Loucy (cell line): ENCODE measurements at regions not wholly inside any gene's neighbourhood (a gene's known extent, or its start where the extent isn't known, plus 50 kb on each side); places are given as distances from the start of the nearest gene placed in this dataset.

Experiments
- H2AFZ ChIP-seq: fragments of 200-600 bp; sonication (generic); 2 replicates; pipeline ENCODE4 v1.6.0; 2016; ENCODE audit warnings: antibody characterized with exemption, mild to moderate bottlenecking, low read length, moderate library complexity
- H3F3A ChIP-seq: fragments of 200-600 bp; 2 replicates; pipeline ENCODE4 v1.6.0; 2016; ENCODE audit warnings: antibody characterized with exemption, low read depth, mild to moderate bottlenecking
- H3K27me3 ChIP-seq: fragments of 200-600 bp; sonication (generic); 2 replicates; pipeline ENCODE4 v1.6.1; 2014; ENCODE audit warnings: low read length, mild to moderate bottlenecking; ENCODE audit not compliant: insufficient read depth, poor library complexity, severe bottlenecking
- H3K36me3 ChIP-seq: fragments of 200-600 bp; sonication (generic); 2 replicates; pipeline ENCODE4 v1.6.1; 2016; ENCODE audit warnings: low read length; ENCODE audit not compliant: insufficient read depth
- H3K4me1 ChIP-seq: fragments of 200-600 bp; sonication (generic); 2 replicates; pipeline ENCODE4 v1.5.1; 2014; ENCODE audit warnings: low read length, mild to moderate bottlenecking; ENCODE audit not compliant: insufficient read depth, poor library complexity, severe bottlenecking
- H3K4me2 ChIP-seq: fragments of 200-600 bp; sonication (generic); 2 replicates; pipeline ENCODE4 v1.6.0; 2014; ENCODE audit warnings: antibody characterized with exemption, low read length, low read depth, mild to moderate bottlenecking; ENCODE audit not compliant: poor library complexity, severe bottlenecking
- H3K4me3 ChIP-seq: fragments of 200-600 bp; sonication (generic); 2 replicates; pipeline ENCODE4 v1.5.1; 2014; ENCODE audit warnings: low read length, mild to moderate bottlenecking, mixed read lengths; ENCODE audit not compliant: poor library complexity, severe bottlenecking
- H3K79me2 ChIP-seq: fragments of 200-600 bp; sonication (generic); 2 replicates; pipeline ENCODE4 v1.6.1; 2014; ENCODE audit warnings: low read length; ENCODE audit not compliant: insufficient read depth
- H3K9ac ChIP-seq: fragments of 200-600 bp; sonication (generic); 2 replicates; pipeline ENCODE4 v1.6.0; 2014; ENCODE audit warnings: mild to moderate bottlenecking, low read depth, low read length, moderate library complexity; ENCODE audit not compliant: poor library complexity, severe bottlenecking
- H3K9me2 ChIP-seq: fragments of 200-600 bp; sonication (generic); replicated peaks from 2 replicates; pipeline ENCODE4 v1.6.1; 2016; ENCODE audit warnings: low read depth, low read length, mixed read lengths
- H3K9me3 ChIP-seq: fragments of 200-600 bp; sonication (generic); 2 replicates; pipeline ENCODE4 v1.6.1; 2014; ENCODE audit warnings: mild to moderate bottlenecking, antibody characterized with exemption, low read length, low read depth; ENCODE audit not compliant: insufficient read depth
- H4K20me1 ChIP-seq: fragments of 200-600 bp; sonication (generic); 2 replicates; pipeline ENCODE4 v1.6.0; 2014; ENCODE audit warnings: antibody characterized with exemption, low read length, mild to moderate bottlenecking; ENCODE audit not compliant: insufficient read depth, poor library complexity, severe bottlenecking
- EZH2phosphoT487 ChIP-seq: fragments of 200-600 bp; IDR thresholded peaks from 2 replicates; pipeline ENCODE4 v1.6.1; 2018; ENCODE audit warnings: antibody characterized with exemption, mild to moderate bottlenecking, moderate library complexity, borderline replicate concordance
- TF ChIP-seq, protein P1 (sequence below): fragments of 200-600 bp; sonication (generic); conservative IDR thresholded peaks from 2 replicates; pipeline ENCODE4 v1.5.1; 2014; ENCODE audit warnings: mild to moderate bottlenecking, antibody characterized with exemption, low read length

GRCh38 chr12:54751493-54751892 lies 102.8 kb upstream of the MUCL1 start:
- Histone ChIP-seq H3K4me2 (no peak overlapping the region), H4K20me1 (no peaks in the 10 kb centered on the region), H3K36me3 (no peaks in the 10 kb centered on the region), H3K9me3 (no peaks in the 10 kb centered on the region), H2AFZ (no peak overlapping the region), H3K9ac (no peak overlapping the region), H3F3A (no peaks in the 10 kb centered on the region), H3K79me2 (no peaks in the 10 kb centered on the region), H3K4me1 (peaks cover 6% of the 10 kb centered on the region), H3K9me2 (no peaks in the 10 kb centered on the region), H3K4me3 (no peak overlapping the region), H3K27me3 (no peaks in the 10 kb centered on the region)
- no peak for TF ChIP-seq EZH2phosphoT487
- TF ChIP-seq, protein P1, sequence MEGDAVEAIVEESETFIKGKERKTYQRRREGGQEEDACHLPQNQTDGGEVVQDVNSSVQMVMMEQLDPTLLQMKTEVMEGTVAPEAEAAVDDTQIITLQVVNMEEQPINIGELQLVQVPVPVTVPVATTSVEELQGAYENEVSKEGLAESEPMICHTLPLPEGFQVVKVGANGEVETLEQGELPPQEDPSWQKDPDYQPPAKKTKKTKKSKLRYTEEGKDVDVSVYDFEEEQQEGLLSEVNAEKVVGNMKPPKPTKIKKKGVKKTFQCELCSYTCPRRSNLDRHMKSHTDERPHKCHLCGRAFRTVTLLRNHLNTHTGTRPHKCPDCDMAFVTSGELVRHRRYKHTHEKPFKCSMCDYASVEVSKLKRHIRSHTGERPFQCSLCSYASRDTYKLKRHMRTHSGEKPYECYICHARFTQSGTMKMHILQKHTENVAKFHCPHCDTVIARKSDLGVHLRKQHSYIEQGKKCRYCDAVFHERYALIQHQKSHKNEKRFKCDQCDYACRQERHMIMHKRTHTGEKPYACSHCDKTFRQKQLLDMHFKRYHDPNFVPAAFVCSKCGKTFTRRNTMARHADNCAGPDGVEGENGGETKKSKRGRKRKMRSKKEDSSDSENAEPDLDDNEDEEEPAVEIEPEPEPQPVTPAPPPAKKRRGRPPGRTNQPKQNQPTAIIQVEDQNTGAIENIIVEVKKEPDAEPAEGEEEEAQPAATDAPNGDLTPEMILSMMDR, result no peak

DNA sequence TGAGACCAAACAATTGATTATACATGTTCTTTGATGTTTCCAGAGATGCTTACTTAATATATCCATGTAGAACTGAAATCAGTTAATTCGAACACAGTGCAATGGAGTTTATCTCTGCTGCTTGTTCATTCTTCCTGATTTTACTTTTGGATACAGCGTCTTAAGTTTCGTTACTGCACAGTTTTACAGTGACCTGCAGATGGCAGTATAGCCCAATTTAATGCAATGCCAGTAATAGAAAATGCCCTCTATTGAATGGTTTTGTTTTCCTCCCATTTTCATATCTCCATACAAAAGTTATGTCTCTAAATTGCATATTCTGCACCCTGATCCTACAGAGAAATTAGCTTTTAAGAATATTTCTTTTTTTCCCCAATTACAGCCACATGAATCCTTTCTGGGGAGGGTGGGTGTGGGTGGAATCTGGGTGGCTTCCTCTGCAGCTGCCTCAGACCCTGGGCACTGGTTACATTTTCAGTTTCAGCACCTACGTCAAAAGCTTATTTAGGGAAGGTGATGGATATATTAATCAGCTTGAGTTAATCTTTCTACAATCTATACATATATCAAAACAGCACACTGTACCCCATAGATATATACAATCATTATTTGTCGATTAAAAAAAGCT lies 101.1 kb upstream of the DCD start:
- no peak overlapping the region for H3K9ac ChIP-seq
- peak overlapping the region; percentile 12 for H3K4me2 ChIP-seq
- H3K9me2 ChIP-seq, result no peaks in the 10 kb centered on the region
- no peaks in the 10 kb centered on the region for H4K20me1 ChIP-seq
- H3K36me3 ChIP-seq, result no peaks in the 10 kb centered on the region
- peak overlapping the region; percentile 73 for H2AFZ ChIP-seq
- TF ChIP-seq, protein P1, result peak; percentile 95
- TF ChIP-seq EZH2phosphoT487, result no peak
- no peaks in the 10 kb centered on the region for H3K27me3 ChIP-seq
- no peaks in the 10 kb centered on the region for H3K79me2 ChIP-seq
- H3K4me1 ChIP-seq, result peaks cover 6% of the 10 kb centered on the region
- no peak overlapping the region for H3K4me3 ChIP-seq
- no peaks in the 10 kb centered on the region for H3F3A ChIP-seq
- no peaks in the 10 kb centered on the region for H3K9me3 ChIP-seq

DNA sequence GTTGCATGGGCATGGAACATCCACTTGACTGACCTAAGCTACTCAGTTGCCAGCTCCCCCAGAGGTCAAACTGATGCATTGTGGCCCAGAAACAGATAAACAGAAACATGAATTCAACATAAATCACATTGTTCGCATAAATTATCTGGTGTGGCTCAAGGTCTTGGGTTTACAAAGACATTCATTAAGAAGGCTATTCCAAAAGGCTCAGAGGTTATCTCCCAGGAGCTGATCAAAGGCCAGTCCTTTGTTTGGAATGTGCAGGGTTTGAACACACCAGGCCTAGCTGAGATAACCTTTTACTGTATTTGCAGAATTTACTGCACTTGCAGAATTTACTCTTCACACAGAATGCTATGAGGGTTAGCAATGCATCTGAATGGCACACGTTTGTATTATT lies 96.4 kb upstream of the DCD start:
- Histone ChIP-seq H3K4me1 (no peaks in the 10 kb centered on the region), H4K20me1 (no peaks in the 10 kb centered on the region), H3K9me3 (no peaks in the 10 kb centered on the region), H3K36me3 (no peaks in the 10 kb centered on the region), H3K9ac (no peak overlapping the region), H3K9me2 (no peaks in the 10 kb centered on the region), H3K27me3 (no peaks in the 10 kb centered on the region), H3K79me2 (no peaks in the 10 kb centered on the region), H3K4me3 (no peak overlapping the region), H3F3A (no peaks in the 10 kb centered on the region), H3K4me2 (no peak overlapping the region), H2AFZ (no peak overlapping the region)
- TF ChIP-seq EZH2phosphoT487, result no peak
- TF ChIP-seq, protein P1, result no peak
